Ishikawa (cell line): ENCODE measurements at regions not wholly inside any gene's neighbourhood (a gene's known extent, or its start where the extent isn't known, plus 50 kb on each side); places are given as distances from the start of the nearest gene placed in this dataset.

Experiments
- CEBPB ChIP-seq: IDR thresholded peaks from 2 replicates; pipeline ENCODE4 v1.6.1; 2012
- CREB1 ChIP-seq: IDR thresholded peaks from 2 replicates; pipeline ENCODE4 v1.6.1; 2012; ENCODE audit warnings: low read depth
- EGR1 ChIP-seq: IDR thresholded peaks from 2 replicates; pipeline ENCODE4 v1.6.1; 2012
- EP300 ChIP-seq: IDR thresholded peaks from 2 replicates; pipeline ENCODE4 v1.6.1; 2012; ENCODE audit warnings: borderline replicate concordance
- FOXM1 ChIP-seq: IDR thresholded peaks from 2 replicates; pipeline ENCODE4 v1.6.1; 2012; ENCODE audit warnings: low read depth, borderline replicate concordance
- MAX ChIP-seq: IDR thresholded peaks from 2 replicates; pipeline ENCODE4 v1.6.1; 2012
- NFIC ChIP-seq: IDR thresholded peaks from 2 replicates; pipeline ENCODE4 v1.6.1; 2012
- RAD21 ChIP-seq: IDR thresholded peaks from 2 replicates; pipeline ENCODE4 v1.6.1; 2012; ENCODE audit warnings: low read depth
- REST ChIP-seq: IDR thresholded peaks from 2 replicates; pipeline ENCODE4 v1.6.1; 2012; ENCODE audit warnings: low read depth, mild to moderate bottlenecking
- TAF1 ChIP-seq: IDR thresholded peaks from 2 replicates; pipeline ENCODE4 v1.6.1; 2012; ENCODE audit warnings: low read depth, mild to moderate bottlenecking
- TCF12 ChIP-seq: IDR thresholded peaks from 2 replicates; pipeline ENCODE4 v1.6.1; 2012; ENCODE audit warnings: low read depth
- TEAD4 ChIP-seq: IDR thresholded peaks from 2 replicates; pipeline ENCODE4 v1.6.1; 2012
- USF1 ChIP-seq: IDR thresholded peaks from 2 replicates; pipeline ENCODE4 v1.6.1; 2012
- YY1 ChIP-seq: IDR thresholded peaks from 2 replicates; pipeline ENCODE4 v1.6.1; 2012; ENCODE audit warnings: low read depth
- ZBTB7A ChIP-seq: IDR thresholded peaks from 2 replicates; pipeline ENCODE4 v1.6.1; 2012; ENCODE audit warnings: low read depth

GRCh38 chr13:90792335-90792734 is 555.2 kb upstream of the MIR17HG start:
- TF ChIP-seq YY1 (no peak), TAF1 (no peak), TCF12 (no peak), CEBPB (no peak), TEAD4 (no peak), FOXM1 (no peak), USF1 (no peak), REST (no peak), RAD21 (no peak), CREB1 (no peak), EP300 (no peak), NFIC (no peak), EGR1 (no peak), ZBTB7A (no peak), MAX (no peak)

- no peak for TF ChIP-seq EGR1
- no peak for TF ChIP-seq EP300
- no peak for TF ChIP-seq REST
- TF ChIP-seq RAD21, result no peak
- no peak for TF ChIP-seq USF1
- no peak for TF ChIP-seq FOXM1
- no peak for TF ChIP-seq CREB1
- TF ChIP-seq YY1, result no peak
- TF ChIP-seq CEBPB, result no peak
- no peak for TF ChIP-seq TEAD4
- no peak for TF ChIP-seq NFIC
- no peak for TF ChIP-seq ZBTB7A
- TF ChIP-seq TAF1, result no peak
Observed at GRCh38 chr13:90793261-90793820, 554.1 kb upstream of the MIR17HG start.

- no peak for TF ChIP-seq TAF1
- TF ChIP-seq RAD21, result no peak
- TF ChIP-seq USF1, result no peak
- no peak for TF ChIP-seq CEBPB
- TF ChIP-seq REST, result no peak
- TF ChIP-seq ZBTB7A, result no peak
- no peak for TF ChIP-seq TEAD4
- no peak for TF ChIP-seq YY1
- TF ChIP-seq FOXM1, result no peak
- no peak for TF ChIP-seq EP300
Observed at GRCh38 chr13:90796474-90796873, 551.0 kb upstream of the MIR17HG start.

- no peak for TF ChIP-seq EP300
- no peak for TF ChIP-seq RAD21
- TF ChIP-seq CEBPB, result no peak
- TF ChIP-seq TCF12, result no peak
- TF ChIP-seq YY1, result no peak
- TF ChIP-seq USF1, result no peak
- TF ChIP-seq ZBTB7A, result no peak
- TF ChIP-seq REST, result no peak
- TF ChIP-seq FOXM1, result no peak
- TF ChIP-seq MAX, result no peak
- no peak for TF ChIP-seq EGR1
- no peak for TF ChIP-seq CREB1
- TF ChIP-seq TEAD4, result no peak
- TF ChIP-seq NFIC, result no peak
- no peak for TF ChIP-seq TAF1
Observed at GRCh38 chr13:90797335-90797734, 550.2 kb upstream of the MIR17HG start.
